ENCODE measurements at regions not wholly inside any gene's neighbourhood (a gene's known extent, or its start where the extent isn't known, plus 50 kb on each side); places are given as distances from the start of the nearest gene placed in this dataset.

DNA sequence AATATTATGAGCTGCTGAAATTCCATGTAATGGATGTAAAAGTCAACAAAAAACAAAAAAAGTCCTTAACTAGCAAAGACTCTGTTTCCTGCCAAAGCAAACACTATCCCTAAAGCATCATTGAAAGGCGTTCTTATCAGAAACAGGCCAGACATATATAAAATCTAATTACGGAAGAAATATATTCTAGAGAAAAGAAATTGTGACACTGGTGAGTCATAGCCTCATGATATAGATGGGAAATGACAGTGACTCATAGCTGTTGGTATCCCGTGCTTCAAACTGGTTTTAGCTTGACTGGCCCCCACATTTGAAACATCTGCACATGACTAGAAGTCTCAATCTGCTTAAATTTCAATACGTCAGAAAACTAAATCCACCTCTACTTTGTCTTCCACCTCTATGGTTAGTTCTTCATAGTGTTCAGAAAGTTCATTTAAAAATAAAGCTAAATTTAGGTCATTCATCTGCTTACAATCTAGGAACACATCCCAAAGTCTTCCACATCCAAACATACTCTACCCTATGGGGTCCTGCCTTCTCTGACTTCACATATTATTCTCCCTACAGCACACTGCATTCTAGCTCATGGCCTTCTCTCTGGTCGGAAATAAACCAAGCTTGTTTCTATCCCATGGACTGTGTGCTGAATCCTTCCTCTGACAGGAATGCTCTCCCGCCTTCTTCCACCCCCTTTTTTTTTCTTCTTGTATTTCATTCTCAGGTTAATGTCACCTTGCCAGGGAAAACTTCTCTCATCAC is 456.3 kb upstream of the ARRDC4 start:
- H3K4me3 ChIP-seq (ENCODE audit: low read depth, low read length): no peak overlapping the region
- H3K36me3 ChIP-seq (replicated peaks): no peaks in the 10 kb centered on the region
- H3K27ac ChIP-seq: peak overlapping the region; percentile 86
- no peaks in the 10 kb centered on the region for H3K27me3 ChIP-seq (replicated peaks)
- DNase-seq: peak; percentile 93
- TF ChIP-seq CTCF (IDR thresholded peaks at IDR 0.05; ENCODE audit: low read depth, low read length, missing control alignments): no peak
- in situ Hi-C loops (cut with HindIII; ENCODE audit: low pct_ligation_motif_present, low sequenced_read_pairs): no loop called here

- no peak for TF ChIP-seq CTCF (IDR thresholded peaks at IDR 0.05; ENCODE audit: low read depth, low read length, missing control alignments)
- no peak overlapping the region for H3K4me3 ChIP-seq (ENCODE audit: low read depth, low read length)
- H3K36me3 ChIP-seq (replicated peaks): no peaks in the 10 kb centered on the region
- no peak overlapping the region for H3K27ac ChIP-seq
- H3K27me3 ChIP-seq (replicated peaks): no peaks in the 10 kb centered on the region
- in situ Hi-C loops (cut with HindIII; ENCODE audit: low pct_ligation_motif_present, low sequenced_read_pairs): no loop called here
- DNase-seq: no peak
These were observed 442.8 kb upstream of the ARRDC4 start for GRCh38 chr15:97517737-97518136.

DNA sequence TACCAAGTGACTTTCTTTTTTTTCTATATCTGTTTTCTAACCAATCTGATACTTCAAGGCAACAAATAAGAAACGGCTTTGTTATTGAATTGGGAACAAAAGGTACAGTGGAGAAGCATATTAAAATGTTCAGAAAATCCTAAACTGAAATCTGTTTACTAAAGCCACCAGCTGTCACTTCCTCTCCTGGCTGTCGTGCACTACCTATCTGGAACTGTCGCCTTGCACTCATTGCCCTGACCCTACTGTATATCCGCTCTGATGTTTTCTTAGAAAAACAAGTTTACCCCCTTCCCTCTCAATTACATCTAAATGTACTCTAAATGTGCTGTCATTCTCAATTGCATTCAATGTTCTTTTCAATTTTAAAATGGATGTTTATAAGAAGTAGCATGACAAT is 439.8 kb upstream of the ARRDC4 start:
- no peak for TF ChIP-seq CTCF (IDR thresholded peaks at IDR 0.05; ENCODE audit: low read depth, low read length, missing control alignments)
- Histone ChIP-seq H3K36me3 (replicated peaks) (no peaks in the 10 kb centered on the region), H3K27me3 (replicated peaks) (no peaks in the 10 kb centered on the region), H3K4me3 (ENCODE audit: low read depth, low read length) (no peak overlapping the region), H3K27ac (no peak overlapping the region)
- in situ Hi-C loops (cut with HindIII; ENCODE audit: low pct_ligation_motif_present, low sequenced_read_pairs): no loop called here
- no peak for DNase-seq

- Histone ChIP-seq H3K36me3 (replicated peaks) (no peaks in the 10 kb centered on the region), H3K27ac (no peak overlapping the region), H3K4me3 (ENCODE audit: low read depth, low read length) (peak overlapping the region; percentile 22), H3K27me3 (replicated peaks) (no peaks in the 10 kb centered on the region)
- TF ChIP-seq CTCF (IDR thresholded peaks at IDR 0.05; ENCODE audit: low read depth, low read length, missing control alignments): no peak
- in situ Hi-C loops (cut with HindIII; ENCODE audit: low pct_ligation_motif_present, low sequenced_read_pairs): no loop called here
- DNase-seq: no peak
These were observed 438.9 kb upstream of the ARRDC4 start for GRCh38 chr15:97521381-97522285.

- Histone ChIP-seq H3K4me3 (ENCODE audit: low read depth, low read length) (no peak overlapping the region), H3K27me3 (replicated peaks) (no peaks in the 10 kb centered on the region), H3K27ac (no peak overlapping the region), H3K36me3 (replicated peaks) (no peaks in the 10 kb centered on the region)
- TF ChIP-seq CTCF (IDR thresholded peaks at IDR 0.05; ENCODE audit: low read depth, low read length, missing control alignments): no peak
- no peak for DNase-seq
- in situ Hi-C loops (cut with HindIII; ENCODE audit: low pct_ligation_motif_present, low sequenced_read_pairs): no loop called here
These were observed 438.2 kb upstream of the ARRDC4 start for GRCh38 chr15:97522347-97522746.

Measured in brain microvascular endothelial cell (primary cell).